GM12878 (cell line): ENCODE measurements at regions not wholly inside any gene's neighbourhood (a gene's known extent, or its start where the extent isn't known, plus 50 kb on each side); places are given as distances from the start of the nearest gene placed in this dataset.

ENCODE experiments used
- ATAC-seq: fragments of 200-7000 bp; cut with Tn5 transposase; 3 replicates; pipeline ENCODE4 v1.9.1; 2020; ENCODE audit warnings: mild to moderate bottlenecking, moderate library complexity
- BruUV-seq: library from RNA; stranded (reverse); fragments of 400-500 nt; replicated peaks from 2 replicates; lab custom pipeline; 2021; lab: Mats Ljungman, UMichigan
- CTCF ChIA-PET: fragments of 300-600 bp; sonication (Branson Sonifier 250); formaldehyde crosslinking; extraction: SDS; loops from one replicate; lab custom pipeline; 2021; ENCODE audit warnings: inconsistent platforms; lab: Yijun Ruan, JAX
- POLR2A ChIA-PET: fragments of 350-600 bp; formaldehyde crosslinking; extraction: SDS; loops from one replicate; lab custom pipeline; 2021; ENCODE audit warnings: inconsistent platforms; lab: Charles Lee
- RAD21 ChIA-PET: fragments of 300-600 bp; sonication (Branson Sonifier 250); formaldehyde crosslinking; loops from one replicate; lab custom pipeline; 2023; ENCODE audit warnings: antibody characterized with exemption; ENCODE audit not compliant: unreplicated experiment; lab: Charles Lee
- SMC1A ChIA-PET: fragments of 300-600 bp; sonication (Branson Sonifier 250); formaldehyde crosslinking; loops from one replicate; lab custom pipeline; 2023; ENCODE audit not compliant: unreplicated experiment, uncharacterized antibody; lab: Charles Lee
- DNase-seq: peaks from one replicate; pipeline ENCODE4 v3.0.0-alpha.2; 2011; ENCODE audit warnings: low read depth, low spot score
- FAIRE-seq: peaks from 3 replicates; lab custom pipeline; 2011; peaks lifted over from hg19 to GRCh38; lab: Jason Lieb, UNC
- H2AFZ ChIP-seq: 2 replicates; pipeline ENCODE4 v1.6.0; 2011; ENCODE audit warnings: low read depth, low read length, control low read depth; ENCODE audit not compliant: control insufficient read depth
- H3K27ac ChIP-seq: 2 replicates; pipeline ENCODE4 v1.5.1; 2011; ENCODE audit warnings: control low read depth; ENCODE audit not compliant: control insufficient read depth, insufficient read depth
- H3K27me3 ChIP-seq, 2 experiments: replicated peaks in 1 of 2; 2 replicates each; pipeline versions ENCODE4 v1.6.0 to v1.6.1; 2011; ENCODE audit warnings: low read length in 1 of 2; ENCODE audit not compliant: control insufficient read depth in 2 of 2, insufficient read depth in 2 of 2
- H3K36me3 ChIP-seq, 2 experiments: 2 replicates each; pipeline ENCODE4 v1.5.1; 2011; ENCODE audit warnings: low read length in 1 of 2; ENCODE audit not compliant: control insufficient read depth in 2 of 2, insufficient read depth in 2 of 2
- H3K4me1 ChIP-seq: 2 replicates; pipeline ENCODE4 v1.6.1; 2011; ENCODE audit warnings: mild to moderate bottlenecking, low read length, moderate library complexity, mixed read lengths; ENCODE audit not compliant: control insufficient read depth, insufficient read depth
- H3K4me2 ChIP-seq: 2 replicates; pipeline ENCODE4 v1.6.0; 2011; ENCODE audit warnings: control low read depth; ENCODE audit not compliant: control insufficient read depth, insufficient read depth
- H3K4me3 ChIP-seq: fragments of 200-600 bp; sonication (generic); 2 replicates; pipeline ENCODE4 v1.5.1; 2016
- H3K79me2 ChIP-seq: 2 replicates; pipeline ENCODE4 v1.6.0; 2011; ENCODE audit warnings: low read length; ENCODE audit not compliant: control insufficient read depth, insufficient read depth
- H3K9ac ChIP-seq: 2 replicates; pipeline ENCODE4 v1.8.0; 2011; ENCODE audit warnings: low read length, control low read depth, mixed read lengths; ENCODE audit not compliant: control insufficient read depth, insufficient read depth
- H3K9me3 ChIP-seq: replicated peaks from 3 replicates; pipeline ENCODE4 v1.5.1; 2011; ENCODE audit warnings: mild to moderate bottlenecking, low read length; ENCODE audit not compliant: control insufficient read depth, insufficient read depth
- H4K20me1 ChIP-seq: 2 replicates; pipeline ENCODE4 v1.6.0; 2011; ENCODE audit not compliant: control insufficient read depth, insufficient read depth
- ASH2L ChIP-seq: fragments of 300-600, 200-600 bp; sonication (generic); IDR thresholded peaks from 2 replicates; pipeline ENCODE4 v1.6.1; 2017; ENCODE audit warnings: low read depth, mild to moderate bottlenecking, borderline replicate concordance
- CHD2 ChIP-seq: IDR thresholded peaks from 2 replicates; pipeline ENCODE4 v1.6.1; 2011; ENCODE audit warnings: low read depth, low read length, improper control_type of control experiment, borderline replicate concordance
- IRF3 ChIP-seq: fragments of 450-650 bp; IDR thresholded peaks from 2 replicates; pipeline ENCODE4 v1.6.1; 2014; ENCODE audit warnings: mild to moderate bottlenecking
- IRF4 ChIP-seq: IDR thresholded peaks from 2 replicates; pipeline ENCODE4 v1.6.1; 2011; ENCODE audit warnings: low read depth, low read length
- IRF5 ChIP-seq: fragments of 450-650 bp; IDR thresholded peaks from 2 replicates; pipeline ENCODE4 v1.6.1; 2017; ENCODE audit warnings: borderline replicate concordance
- KLF5 ChIP-seq: fragments of 450-650 bp; IDR thresholded peaks from 2 replicates; pipeline ENCODE4 v1.6.1; 2014; ENCODE audit warnings: mild to moderate bottlenecking; ENCODE audit not compliant: partially characterized antibody
- NFYB ChIP-seq: IDR thresholded peaks from 2 replicates; pipeline ENCODE4 v1.6.1; 2011; ENCODE audit warnings: low read depth, mild to moderate bottlenecking, low read length, improper control_type of control experiment, moderate library complexity; ENCODE audit not compliant: insufficient read depth
- RUNX3 ChIP-seq: IDR thresholded peaks from 2 replicates; pipeline ENCODE4 v1.6.1; 2012; ENCODE audit warnings: low read length, inconsistent platforms
- SMARCA5 ChIP-seq: fragments of 450-650 bp; IDR thresholded peaks from 2 replicates; pipeline ENCODE4 v1.6.1; 2017; ENCODE audit warnings: mild to moderate bottlenecking
- SRF ChIP-seq, 2 experiments: IDR thresholded peaks; 2 replicates each; pipeline ENCODE4 v1.6.1; 2011; ENCODE audit warnings: low read depth in 2 of 2, low read length in 2 of 2, mild to moderate bottlenecking in 1 of 2, moderate library complexity in 1 of 2
- STAT1 ChIP-seq: fragments of 450-650 bp; conservative IDR thresholded peaks from 2 replicates; pipeline ENCODE4 v1.6.1; 2014; ENCODE audit warnings: antibody characterized with exemption, mild to moderate bottlenecking
- YY1 ChIP-seq: IDR thresholded peaks from 2 replicates; pipeline ENCODE4 v1.6.1; 2011; ENCODE audit warnings: low read depth, mild to moderate bottlenecking, low read length
- ZNF24 ChIP-seq: fragments of 450-650 bp; IDR thresholded peaks from 2 replicates; pipeline ENCODE4 v1.6.1; 2017; ENCODE audit warnings: antibody characterized with exemption, mild to moderate bottlenecking
- WGBS: methylation state at CpG from one replicate; pipeline ENCODE4 v1.1.6; 2016; ENCODE audit warnings: low lambda C conversion rate; ENCODE audit not compliant: insufficient replicate concordance, insufficient coverage; ENCODE audit errors: missing lambda C conversion rate; 5-methylcytosine and 5-hydroxymethylcytosine counted together
- in situ Hi-C: fragments of 300-500 bp; cut with MboI; formaldehyde crosslinking; loops from 9 replicates; pipeline ENCODE4 v1.14.3; 2018; ENCODE audit warnings: mixed read lengths
- intact Hi-C: fragments of 100-400 bp; cut with micrococcal nuclease; formaldehyde crosslinking; loops from one replicate; pipeline ENCODE4 v1.14.2; 2022; ENCODE audit not compliant: unreplicated experiment
- TF ChIP-seq, protein P1 (sequence below): IDR thresholded peaks from 2 replicates; pipeline ENCODE4 v1.6.1; 2012; ENCODE audit warnings: low read depth, low read length, improper control_type of control experiment
- TF ChIP-seq, protein P2 (sequence below): fragments of 450-650 bp; conservative IDR thresholded peaks from 2 replicates; pipeline ENCODE4 v1.6.1; 2017; ENCODE audit warnings: mild to moderate bottlenecking, moderate library complexity

- in situ Hi-C loops (no loop called here), intact Hi-C loops (no loop called here)
- 0% methylated on average over 2 of the region's 2 CpGs for WGBS
- Histone ChIP-seq H3K4me1 (no peaks in the 10 kb centered on the region), H3K9ac (no peak overlapping the region), H3K9me3 (no peaks in the 10 kb centered on the region; the same call in 1 of the 3 replicates), H3K4me3 (no peak overlapping the region), H2AFZ (no peak overlapping the region), H3K27me3 (no peaks in the 10 kb centered on the region), H3K27ac (no peak overlapping the region), H3K36me3 (no peaks in the 10 kb centered on the region), H3K4me2 (no peak overlapping the region), H3K79me2 (no peaks in the 10 kb centered on the region), H4K20me1 (no peaks in the 10 kb centered on the region)
- ATAC-seq, result no peak
- RAD21 ChIA-PET, result no interaction called here
- FAIRE-seq, result no peak
- no peak for DNase-seq
- CTCF ChIA-PET, result no interaction called here
- BruUV-seq, result no TSS peak
- SMC1A ChIA-PET, result no interaction called here
- POLR2A ChIA-PET, result no interaction called here
- no peak for TF ChIP-seq KLF5
- no peak for TF ChIP-seq IRF4
- no peak for TF ChIP-seq CHD2
- TF ChIP-seq IRF3, result no peak
- TF ChIP-seq NFYB, result no peak
- TF ChIP-seq SMARCA5, result no peak
- TF ChIP-seq ASH2L, result no peak
Measured at GRCh38 chr2:220930271-220931076, 641.6 kb downstream of the EPHA4 start.

DNA sequence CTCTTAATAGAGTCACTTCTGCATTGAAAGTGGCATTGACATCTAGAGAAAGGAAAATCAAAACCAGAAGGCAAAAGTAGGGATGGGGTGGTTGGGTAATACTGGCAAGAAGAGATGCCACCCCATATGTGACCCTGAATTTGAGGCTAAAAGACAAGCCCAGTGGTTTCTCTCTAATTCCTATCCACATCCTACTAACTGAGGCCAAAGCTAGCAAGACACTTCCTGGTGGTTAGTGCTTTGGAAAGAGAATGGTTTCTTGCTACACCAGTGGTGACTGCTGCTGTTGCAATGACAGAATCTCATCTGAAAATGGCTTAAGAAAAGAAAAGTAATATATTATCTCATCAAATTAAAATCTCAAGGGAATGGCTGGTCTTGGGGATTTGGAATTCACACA lies 640.6 kb downstream of the EPHA4 start:
- Histone ChIP-seq H3K9me3 (no peaks in the 10 kb centered on the region), H3K4me1 (no peaks in the 10 kb centered on the region), H3K36me3 (no peaks in the 10 kb centered on the region), H2AFZ (no peak overlapping the region), H3K27ac (no peak overlapping the region), H3K27me3 (no peaks in the 10 kb centered on the region), H3K9ac (no peak overlapping the region), H3K4me3 (no peak overlapping the region), H4K20me1 (no peaks in the 10 kb centered on the region), H3K79me2 (no peaks in the 10 kb centered on the region), H3K4me2 (no peak overlapping the region)
- SMC1A ChIA-PET, result no interaction called here
- no TSS peak for BruUV-seq
- intact Hi-C loops, result no loop called here
- in situ Hi-C loops, result no loop called here
- ATAC-seq (no peak), FAIRE-seq (no peak), DNase-seq (no peak)
- POLR2A ChIA-PET, result no interaction called here
- RAD21 ChIA-PET, result no interaction called here
- CTCF ChIA-PET, result no interaction called here
- TF ChIP-seq STAT1 (no peak), SRF (IDR thresholded peaks at IDR 0.05; ENCODE audit: low read depth in 2 of 2, low read length in 2 of 2) (no peak), IRF5 (no peak), RUNX3 (no peak), ASH2L (no peak), ZNF24 (no peak), YY1 (no peak)
- TF ChIP-seq, protein P1, sequence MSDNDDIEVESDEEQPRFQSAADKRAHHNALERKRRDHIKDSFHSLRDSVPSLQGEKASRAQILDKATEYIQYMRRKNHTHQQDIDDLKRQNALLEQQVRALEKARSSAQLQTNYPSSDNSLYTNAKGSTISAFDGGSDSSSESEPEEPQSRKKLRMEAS, result no peak
- TF ChIP-seq, protein P2, sequence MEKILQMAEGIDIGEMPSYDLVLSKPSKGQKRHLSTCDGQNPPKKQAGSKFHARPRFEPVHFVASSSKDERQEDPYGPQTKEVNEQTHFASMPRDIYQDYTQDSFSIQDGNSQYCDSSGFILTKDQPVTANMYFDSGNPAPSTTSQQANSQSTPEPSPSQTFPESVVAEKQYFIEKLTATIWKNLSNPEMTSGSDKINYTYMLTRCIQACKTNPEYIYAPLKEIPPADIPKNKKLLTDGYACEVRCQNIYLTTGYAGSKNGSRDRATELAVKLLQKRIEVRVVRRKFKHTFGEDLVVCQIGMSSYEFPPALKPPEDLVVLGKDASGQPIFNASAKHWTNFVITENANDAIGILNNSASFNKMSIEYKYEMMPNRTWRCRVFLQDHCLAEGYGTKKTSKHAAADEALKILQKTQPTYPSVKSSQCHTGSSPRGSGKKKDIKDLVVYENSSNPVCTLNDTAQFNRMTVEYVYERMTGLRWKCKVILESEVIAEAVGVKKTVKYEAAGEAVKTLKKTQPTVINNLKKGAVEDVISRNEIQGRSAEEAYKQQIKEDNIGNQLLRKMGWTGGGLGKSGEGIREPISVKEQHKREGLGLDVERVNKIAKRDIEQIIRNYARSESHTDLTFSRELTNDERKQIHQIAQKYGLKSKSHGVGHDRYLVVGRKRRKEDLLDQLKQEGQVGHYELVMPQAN, result no peak
